ENCODE measurements at regions not wholly inside any gene's neighbourhood (a gene's known extent, or its start where the extent isn't known, plus 50 kb on each side); places are given as distances from the start of the nearest gene placed in this dataset.

DNA sequence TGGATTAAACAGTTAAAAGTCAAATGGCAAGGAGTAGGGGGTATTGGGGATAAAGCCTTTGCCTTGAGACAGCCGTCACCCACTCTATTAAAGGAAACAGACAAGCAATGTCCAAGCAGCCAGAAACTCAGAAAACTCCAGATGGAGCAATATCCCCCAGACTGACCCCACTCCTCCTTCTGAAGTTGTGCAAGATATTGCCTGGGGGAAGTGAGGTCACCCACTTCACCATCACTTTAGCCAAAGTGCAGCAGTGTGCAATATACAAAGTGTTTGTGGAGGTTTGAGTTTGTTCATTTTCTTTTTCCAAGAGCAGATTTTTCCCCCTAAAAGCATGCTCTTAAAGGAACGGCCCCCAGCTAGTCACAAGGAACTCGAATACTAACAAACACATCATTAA lies 125.1 kb downstream of the ETS2 start:
- DNase-seq (ENCODE audit: low spot score): no peak

DNA sequence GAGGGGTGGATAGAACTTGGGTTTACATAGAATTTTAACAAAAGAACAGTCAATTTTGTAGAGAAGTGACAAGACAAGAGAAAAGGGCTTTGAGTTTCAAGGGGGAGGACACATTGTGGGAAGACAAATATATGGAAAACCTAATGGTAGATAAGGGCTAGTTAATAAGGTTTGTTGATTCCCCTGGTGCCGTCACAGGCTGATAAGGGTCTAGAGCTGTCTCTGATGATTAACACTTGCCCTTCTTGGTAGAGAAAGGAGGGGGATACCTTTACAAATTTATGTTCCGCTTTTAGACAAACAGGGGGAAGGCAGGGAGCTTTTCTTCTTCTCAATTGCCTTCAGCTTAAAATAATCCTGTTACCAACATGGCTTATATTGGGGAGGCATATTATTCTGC lies 124.3 kb downstream of the ETS2 start:
- DNase-seq (ENCODE audit: low spot score): no peak

DNA sequence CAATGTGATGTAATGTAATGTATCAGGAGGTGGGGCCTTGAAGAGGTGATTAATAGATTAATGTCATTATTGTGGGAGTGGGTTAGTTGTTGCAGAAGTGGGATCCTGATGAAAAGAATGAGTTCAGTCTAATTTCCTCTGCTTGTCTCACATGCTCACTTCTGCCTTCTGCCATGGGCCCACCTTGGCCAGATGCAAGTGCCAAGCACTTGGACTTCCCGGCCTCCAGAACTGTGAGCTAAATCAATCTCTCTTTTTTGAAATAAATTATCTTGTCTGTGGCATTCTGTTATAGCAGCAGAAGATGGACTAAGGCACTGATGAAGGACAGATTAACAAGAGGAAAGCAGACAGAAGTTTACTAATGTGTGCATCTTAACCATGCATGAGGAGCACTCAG lies 123.9 kb downstream of the ETS2 start:
- DNase-seq (ENCODE audit: low spot score): no peak

DNA sequence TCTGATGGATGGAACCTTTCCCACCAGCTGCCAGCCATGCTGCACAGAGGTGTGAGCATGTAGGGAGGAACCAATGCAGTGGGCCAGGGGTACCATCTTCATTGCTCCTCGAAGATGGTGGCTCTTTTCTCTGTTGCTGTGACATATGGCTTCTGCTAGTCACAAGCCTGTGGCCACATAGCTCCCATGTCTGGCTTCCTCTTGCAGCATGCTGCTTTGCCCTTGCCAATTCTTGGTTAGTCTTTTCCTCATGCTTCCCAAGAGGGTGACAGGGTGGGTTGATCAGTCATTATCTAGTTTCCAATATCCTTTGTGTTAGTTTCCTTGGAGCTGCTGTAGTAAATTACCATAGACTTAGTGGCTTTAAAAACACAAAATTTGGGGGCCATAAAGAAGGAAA lies 123.4 kb downstream of the ETS2 start:
- DNase-seq (ENCODE audit: low spot score): no peak

DNA sequence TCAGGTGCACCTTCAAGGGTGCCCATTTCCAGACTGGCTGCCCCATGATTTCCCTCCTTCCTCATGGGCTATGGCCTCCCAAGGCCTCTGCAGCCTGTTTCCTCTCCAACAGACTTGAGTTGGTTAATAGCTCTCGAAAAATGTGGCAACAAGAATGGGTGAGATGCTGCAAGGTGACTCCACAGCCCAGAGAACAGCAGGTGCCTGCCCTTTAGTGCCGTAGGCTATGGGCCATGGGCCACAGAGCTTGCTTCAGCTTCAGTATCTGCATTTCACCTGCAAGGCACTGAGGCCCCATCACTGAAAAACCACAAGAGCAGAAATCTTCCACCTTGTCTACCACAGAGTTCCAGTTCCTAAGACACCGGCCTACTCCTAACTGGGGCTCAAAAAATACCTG lies 122.0 kb downstream of the ETS2 start:
- no peak for DNase-seq (ENCODE audit: low spot score)

DNA sequence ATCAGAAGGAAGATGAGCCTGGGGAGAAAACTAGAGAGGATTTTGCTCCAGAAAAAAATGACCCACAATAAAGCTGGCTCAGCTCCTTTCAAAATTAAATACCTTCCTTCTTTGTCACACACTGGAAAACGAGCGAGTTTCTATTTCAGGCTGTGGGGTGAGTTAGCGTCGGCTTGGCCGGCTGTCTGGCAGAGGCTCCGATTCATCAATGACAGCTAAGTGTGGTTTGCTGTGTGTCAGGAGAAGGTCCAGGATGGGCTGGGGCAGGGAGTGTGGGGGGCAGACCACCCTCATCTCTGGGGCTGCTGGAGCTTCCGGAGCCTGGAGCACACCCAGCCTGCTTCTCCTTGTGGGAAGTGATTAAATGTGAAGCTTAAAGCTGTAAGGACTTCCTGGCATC lies 120.2 kb downstream of the ETS2 start:
- DNase-seq (ENCODE audit: low spot score): peak; percentile 66

DNA sequence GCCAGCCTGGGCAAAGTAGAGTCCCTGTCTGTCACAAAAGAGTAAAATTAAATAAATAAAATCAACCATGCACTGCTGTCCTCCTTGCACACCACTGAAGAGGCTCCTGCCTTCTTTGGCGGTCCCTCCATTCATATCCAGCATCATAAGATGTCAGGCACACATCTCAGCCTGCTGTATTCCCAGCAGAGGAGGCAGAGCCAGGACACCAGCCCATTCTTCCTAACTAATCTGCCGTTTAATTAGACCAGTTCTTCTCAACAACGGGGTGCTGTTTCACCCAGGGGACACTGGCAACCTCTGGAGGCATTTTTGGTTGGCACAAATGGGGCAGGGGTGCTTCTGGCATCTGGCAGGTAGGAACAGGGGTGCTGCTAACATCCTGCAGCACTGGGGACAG lies 119.7 kb downstream of the ETS2 start:
- no peak for DNase-seq (ENCODE audit: low spot score)

DNA sequence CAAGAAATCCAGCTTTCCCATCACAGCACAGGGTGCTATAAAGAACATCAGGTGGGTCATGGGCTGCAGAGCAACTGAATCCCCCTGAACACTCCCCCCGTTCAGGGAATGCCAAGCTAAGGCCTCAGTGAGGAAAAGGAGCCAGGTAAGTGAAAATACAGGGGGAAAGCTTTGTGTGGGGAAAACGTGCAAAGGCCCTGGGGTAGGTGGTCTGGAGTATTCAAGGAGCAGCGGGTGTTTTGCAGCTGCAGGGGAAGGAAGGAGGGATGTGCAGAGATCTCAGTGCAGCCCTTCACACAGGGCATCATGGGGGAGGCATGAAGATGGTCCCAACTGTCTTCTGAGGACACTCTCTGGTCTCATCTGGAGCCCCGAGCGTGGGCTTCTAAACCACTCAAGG lies 119.2 kb downstream of the ETS2 start:
- DNase-seq (ENCODE audit: low spot score): no peak

DNA sequence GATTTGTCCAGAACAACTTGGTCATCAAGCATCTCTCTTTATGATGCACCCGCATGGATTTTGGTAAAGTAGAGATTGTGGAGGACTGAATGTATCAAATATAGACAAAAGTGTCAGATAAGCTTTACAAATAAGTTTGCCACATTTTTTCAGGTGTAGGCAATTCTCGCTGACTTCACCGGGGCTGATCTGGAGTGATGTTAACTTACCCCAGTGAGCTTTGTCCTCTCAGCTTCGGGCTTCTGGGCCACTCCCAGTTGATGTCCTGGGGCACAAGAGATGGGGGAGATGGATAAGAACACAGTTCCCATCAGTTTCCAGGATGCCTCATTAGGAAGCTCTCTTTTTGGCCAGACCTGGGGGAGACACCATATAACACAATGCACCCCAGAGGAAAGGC lies 117.7 kb downstream of the ETS2 start:
- DNase-seq (ENCODE audit: low spot score): no peak

DNA sequence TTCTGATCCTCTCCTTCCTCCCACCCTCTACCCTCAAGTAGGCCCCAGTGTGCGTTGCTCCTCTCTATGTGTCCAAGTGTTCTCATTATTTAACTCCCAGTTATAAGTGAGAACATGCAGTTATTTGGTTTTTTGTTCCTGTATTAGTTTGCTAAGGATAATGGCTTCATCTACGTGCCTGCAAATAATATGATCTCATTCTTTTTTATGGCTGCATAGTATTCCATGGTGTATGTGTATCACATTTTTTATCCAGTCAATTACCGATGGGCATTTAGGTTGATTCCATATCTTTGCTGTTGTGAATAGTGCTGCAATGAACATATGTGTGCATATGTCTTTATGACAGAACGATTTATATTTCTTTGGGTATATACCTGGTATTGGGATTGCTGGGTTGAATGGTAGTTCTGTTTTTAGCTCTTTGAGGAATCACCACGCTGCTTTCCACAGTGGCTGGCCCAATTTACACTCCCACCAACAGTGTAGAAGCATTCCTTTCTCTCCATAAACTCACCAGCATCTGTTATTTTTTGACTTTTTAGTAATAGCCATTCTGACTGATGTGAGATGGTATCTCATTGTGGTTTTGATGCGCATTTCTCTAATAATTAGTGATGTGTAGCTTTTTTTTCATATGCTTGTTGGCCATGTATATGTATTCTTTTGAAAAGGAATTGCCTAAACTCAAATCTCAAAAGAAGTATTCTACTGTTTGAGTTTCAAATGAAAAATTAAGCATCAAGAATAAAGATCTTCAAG lies 116.9 kb downstream of the ETS2 start:
- DNase-seq (ENCODE audit: low spot score): no peak

DNA sequence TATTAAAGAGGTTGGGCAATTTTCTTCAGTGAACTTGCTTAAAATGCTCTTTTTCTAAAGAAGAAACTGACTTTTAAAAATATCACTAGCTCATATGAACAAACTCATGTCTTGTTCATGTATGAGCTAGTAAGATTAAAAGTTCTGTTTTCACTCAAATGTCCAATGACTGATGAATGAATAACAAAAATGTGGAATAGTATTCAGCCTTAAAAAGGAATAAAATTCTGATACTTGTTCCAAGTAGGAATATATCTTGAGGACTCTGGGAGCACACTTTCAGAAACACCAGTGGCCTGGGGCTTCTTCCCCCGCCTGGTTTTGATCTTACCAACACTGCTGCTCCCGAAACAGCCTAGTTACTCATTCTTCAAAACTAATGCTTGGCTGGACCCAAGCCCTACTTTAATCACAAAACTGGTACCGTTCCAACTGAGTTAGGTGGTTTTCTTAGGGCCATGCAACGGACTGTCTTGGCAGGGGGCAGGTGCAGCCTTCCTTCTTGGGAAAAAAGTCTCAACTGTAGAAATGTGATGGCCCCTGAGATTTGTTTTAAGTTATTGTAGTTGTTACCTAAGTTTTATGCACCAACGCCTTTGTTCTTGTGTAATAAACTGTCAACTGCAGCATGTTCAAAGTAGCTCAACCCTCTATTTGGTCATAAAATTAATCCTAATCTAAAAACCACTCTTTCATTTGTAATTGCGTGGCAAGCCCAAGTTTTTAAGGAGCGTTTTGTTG lies 116.0 kb downstream of the ETS2 start:
- DNase-seq (ENCODE audit: low spot score): no peak

DNA sequence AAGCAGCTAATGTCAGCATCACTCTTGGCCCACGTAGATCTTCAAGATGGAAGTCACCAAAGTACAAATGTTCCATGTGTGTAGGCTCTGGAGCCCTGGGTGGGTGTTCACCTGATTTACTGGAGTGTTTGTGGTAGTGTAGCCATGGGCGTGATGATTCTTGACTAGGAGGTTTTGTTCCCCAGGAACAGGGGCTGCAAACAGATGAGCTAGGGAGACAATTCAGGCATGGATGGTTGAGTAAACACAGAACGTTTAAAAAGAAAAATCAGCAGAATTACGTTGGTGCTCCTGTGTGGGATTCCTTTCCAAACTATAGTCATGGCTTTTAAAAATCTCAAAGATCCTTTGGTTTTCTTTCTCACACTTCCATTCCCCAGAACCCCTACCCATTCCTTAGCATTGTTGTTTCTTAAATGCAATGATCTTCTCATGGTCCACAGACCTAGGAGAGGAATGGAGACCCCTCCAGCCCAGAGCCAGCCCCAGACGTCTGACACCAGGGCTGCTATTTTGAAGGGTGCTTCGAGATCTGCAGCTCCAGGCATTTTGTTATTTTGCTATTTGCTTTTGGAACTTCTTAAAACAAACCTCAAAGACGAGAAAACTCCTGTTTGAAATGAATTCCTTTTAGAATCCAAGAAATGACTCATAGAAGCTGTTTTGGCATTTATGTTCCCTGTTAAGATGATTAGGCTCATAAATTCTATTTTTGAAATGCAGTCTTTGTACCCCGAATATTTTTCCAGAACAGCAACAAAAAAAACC lies 115.1 kb downstream of the ETS2 start:
- no peak for DNase-seq (ENCODE audit: low spot score)

DNA sequence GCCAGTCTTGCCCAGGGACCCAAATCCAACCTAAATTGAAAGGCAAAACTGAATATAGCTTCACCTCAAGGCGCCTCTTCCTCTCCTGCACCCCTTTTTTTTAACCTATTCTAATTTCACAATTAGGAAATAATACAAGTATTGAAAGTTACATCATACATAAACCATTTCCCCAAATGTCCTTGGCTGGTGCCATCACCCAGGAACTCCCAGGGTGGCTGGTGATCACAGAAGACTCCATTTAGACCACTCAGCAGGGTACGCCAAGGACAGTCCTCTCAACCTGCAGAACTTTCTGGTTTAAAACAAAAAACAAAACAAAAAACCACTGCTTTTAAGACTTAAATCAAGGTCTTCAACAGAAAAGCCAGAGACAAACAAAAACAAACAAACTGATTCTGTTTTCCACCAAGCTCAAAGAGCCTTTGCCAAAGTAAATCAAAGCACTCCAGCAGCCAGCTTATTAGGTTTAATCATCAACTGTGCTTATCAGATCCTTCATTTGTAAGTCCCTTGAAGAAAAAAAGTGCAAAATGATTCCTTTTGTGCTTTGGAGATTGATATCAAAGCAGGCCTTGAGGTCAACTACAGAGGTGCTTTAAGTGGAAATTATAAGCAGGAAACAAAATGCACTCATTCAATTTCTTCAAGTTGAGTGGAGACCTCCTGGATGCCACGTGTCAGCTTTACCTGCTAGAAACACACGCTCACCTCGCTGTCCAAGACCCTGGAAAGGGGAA lies 113.0 kb downstream of the ETS2 start:
- DNase-seq (ENCODE audit: low spot score): peak; percentile 45

DNA sequence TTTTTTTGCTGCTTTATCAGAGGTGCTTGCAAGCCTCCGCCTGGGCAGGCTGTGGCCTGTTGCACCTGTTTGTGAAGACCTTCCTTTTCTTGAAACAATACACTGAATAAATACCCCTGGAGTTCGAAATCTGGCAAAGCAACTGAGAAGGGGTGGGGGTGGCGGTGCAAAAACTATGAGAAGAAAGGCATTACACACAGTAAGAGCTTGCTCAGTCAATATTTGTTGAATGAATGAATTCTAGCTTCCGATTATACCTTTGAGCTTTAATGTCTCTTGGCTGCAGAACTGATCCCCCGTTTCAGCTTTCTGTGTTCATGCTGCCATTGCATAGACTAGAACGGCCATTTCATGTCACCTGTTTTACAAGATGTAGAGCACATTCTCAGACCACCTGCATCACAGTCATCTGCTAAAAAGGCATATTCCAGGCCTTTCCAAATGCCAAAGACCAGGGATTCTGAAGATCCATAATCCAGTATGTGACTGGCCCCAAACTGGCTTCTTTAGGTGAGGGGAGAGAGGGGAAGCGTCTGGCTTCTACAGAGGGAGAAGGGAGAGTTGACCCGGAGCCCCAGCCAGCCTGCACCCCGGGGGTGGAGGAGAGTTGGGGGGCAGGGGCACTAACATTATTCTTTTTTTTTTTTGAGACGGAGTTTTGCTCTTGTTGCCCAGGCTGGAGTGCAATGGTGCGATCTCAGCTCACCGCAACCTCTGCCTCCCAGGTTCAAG lies 111.5 kb downstream of the ETS2 start:
- DNase-seq (ENCODE audit: low spot score): no peak

DNA sequence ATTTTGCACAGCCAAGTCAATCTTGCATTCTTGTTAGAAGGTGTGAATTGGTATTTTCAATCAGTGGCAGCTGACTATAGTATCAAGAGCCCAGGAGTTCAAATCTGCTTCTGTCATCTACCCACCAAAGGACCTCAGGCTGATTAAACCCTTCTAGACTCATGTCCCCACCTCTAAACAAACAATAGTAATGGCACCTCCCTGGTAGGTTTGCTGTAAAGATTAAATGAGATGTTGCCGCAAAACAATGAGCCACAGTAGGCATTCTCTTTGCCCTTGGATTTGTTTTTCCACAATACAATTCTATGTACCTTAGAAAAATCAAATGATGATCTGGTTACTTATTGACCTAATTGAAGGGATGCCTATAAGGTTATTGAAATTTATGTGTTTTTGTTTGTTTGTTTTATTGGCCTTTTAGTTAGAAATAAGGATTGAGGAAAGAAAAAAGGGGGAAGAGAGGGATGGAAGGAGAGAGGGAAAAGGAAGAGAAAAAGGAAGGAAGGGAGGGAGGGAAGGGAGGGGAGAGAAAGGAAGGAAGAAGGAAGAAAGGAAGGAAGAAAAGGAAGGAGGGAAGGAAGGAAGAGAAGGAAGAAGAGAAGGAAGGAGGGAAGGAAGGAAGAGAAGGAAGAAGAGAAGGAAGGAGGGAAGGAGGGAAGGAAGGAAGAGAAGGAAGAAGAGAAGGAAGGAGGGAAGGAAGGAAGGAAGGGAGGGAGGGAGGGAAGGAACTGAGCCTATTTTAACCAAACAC lies 110.7 kb downstream of the ETS2 start:
- no peak for DNase-seq (ENCODE audit: low spot score)

DNA sequence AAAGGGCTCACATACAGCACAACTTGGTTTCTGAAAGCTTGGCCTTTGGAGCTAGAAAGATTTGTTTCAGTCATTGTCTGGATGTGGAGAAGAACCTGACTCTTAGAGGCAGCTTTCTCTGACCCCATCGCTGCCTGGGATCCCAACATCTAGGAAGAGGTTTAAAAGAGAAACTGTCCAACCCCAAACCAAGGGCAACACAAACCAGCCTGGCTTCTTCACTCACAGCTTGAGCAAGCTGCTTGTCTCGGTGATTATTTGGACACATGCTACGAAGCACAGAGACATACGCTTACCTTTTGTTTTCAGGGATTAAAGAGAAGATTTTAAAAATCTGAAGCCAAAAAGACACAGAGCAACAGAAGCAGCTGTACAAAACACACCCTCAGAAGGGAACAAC lies 109.8 kb downstream of the ETS2 start:
- DNase-seq (ENCODE audit: low spot score): no peak

DNA sequence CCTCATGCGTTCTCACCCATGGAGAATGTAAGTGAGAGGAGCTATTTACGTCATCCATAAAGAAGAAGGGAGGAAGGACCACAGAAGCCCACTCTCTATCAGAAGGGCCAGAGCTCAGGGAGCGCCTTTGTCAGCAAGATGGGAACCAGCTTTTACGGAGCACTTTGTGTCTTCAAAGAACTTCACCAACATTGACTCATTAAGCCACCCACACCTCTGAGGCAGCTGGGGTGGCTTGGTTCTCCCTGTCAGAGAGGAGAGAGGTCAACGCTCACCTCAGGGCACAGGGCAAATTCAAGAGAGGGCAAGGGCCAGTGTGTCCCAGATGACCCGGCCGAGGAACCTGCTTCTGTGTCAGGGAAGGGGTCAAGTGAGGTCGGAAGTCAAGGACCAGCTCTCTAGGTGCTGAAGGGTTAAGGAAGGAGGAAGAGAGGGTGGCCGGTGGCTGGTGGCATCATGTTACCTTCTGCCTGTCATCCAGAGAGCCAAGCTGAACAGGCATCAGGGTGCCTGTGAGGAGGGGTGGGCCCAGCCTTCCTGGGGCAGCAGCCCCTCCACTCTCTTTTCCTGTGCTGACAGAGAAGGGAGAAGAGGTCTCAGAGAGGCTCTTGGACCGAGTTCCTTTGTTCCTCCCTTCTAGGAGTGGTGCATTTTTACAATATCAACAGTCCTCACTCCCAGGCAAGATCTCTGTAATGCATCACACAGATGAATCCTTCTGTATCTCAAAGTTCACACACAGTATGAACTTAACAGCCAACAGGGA lies 109.0 kb downstream of the ETS2 start:
- no peak for DNase-seq (ENCODE audit: low spot score)

DNA sequence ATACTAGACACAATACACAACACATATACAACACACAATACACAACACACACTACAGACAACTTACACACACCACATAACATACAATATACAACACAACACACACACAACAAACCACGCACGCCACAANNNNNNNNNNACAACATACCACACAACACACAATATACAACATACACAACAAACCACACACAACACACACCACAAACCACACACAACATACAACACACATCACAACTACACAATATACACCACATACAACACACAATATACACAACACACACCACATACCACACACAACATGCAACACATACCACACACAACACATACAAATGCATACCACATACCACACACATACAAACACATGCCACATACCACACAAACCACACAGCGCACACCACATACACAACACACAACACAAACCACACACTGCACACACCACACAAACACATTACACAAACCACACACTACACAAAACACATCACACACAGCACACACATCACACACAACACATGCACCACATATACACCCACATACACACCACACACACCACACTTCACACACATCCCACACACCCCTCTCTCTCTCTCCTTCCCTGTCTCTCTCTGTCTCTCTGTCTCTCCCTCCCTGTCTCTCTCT lies 108.3 kb downstream of the ETS2 start:
- no peak for DNase-seq (ENCODE audit: low spot score)

DNA sequence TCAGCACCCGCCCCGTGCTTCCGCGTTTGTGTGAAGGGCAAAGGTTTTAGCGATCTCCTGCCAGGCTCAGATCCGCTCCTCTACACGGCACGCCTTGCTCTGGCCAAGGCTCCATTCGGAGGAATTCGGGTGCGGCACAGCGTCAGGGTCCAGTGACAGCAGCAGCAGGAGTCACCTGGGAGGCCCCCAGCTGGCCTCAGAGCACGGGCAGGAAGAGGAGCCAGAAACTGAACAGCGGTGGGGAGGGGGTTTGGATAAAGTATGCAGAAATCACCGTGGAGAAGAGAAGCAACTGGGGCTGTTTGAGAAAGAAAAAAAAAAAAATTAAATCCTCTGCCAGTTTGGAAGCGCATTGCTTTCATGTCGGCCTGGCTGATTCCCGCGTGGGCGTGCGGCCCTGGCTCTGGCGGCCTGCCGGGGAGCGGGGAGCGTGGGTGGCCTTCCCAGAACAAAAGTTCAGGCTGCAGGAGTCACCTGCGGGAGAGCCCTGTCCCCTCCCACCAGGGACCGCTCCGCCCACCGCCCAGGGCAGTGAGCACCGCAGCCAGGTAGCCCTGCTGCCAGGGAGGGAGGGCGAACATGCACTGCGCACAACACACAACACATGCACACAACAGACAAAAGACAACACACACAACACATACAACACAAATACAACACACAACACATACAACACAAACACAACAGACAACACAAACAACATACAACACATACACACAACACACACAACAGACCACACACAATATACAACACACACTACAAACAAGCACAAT lies 107.6 kb downstream of the ETS2 start:
- DNase-seq (ENCODE audit: low spot score): peak; percentile 90
